GM18499 (cell line): ENCODE measurements at regions not wholly inside any gene's neighbourhood (a gene's known extent, or its start where the extent isn't known, plus 50 kb on each side); places are given as distances from the start of the nearest gene placed in this dataset.
"Not testable (repeated sequence)": the region's sequence is repeated elsewhere in the genome, so short reads cannot be mapped to it uniquely, and the experiment has no call there.

Experiments
- ATAC-seq: cut with Tn5 transposase; IDR thresholded peaks from one replicate; pipeline ENCODE4 v1.9.1; 2021; ENCODE audit warnings: moderate number of reproducible peaks; ENCODE audit not compliant: insufficient read depth, unreplicated experiment

DNA sequence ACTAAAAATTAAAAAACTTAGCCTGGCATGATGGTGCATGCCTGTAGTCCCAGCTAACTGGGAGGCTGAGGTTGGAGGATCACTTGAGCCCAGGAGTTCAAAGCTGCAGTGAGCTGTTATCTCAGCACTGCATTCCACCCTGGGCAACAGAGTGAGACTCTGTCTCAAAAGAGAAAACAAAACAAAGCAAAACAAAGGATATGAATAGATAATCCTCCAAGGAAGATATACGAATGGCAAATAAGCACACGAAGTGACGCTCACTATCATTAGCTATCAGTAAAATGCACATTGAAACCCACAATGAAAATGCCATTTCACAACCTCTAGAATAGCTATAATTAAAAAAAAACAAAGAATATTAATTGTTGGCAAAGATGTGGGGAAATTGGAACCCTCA, 386.2 kb upstream of the CCL2 start:
- no peak for ATAC-seq

GRCh38 chr17:33870936-33871335, 384.1 kb upstream of the CCL2 start:
- ATAC-seq = no peak

- ATAC-seq = no peak
Observed at GRCh38 chr17:33871720-33872540, 383.2 kb upstream of the CCL2 start.

DNA sequence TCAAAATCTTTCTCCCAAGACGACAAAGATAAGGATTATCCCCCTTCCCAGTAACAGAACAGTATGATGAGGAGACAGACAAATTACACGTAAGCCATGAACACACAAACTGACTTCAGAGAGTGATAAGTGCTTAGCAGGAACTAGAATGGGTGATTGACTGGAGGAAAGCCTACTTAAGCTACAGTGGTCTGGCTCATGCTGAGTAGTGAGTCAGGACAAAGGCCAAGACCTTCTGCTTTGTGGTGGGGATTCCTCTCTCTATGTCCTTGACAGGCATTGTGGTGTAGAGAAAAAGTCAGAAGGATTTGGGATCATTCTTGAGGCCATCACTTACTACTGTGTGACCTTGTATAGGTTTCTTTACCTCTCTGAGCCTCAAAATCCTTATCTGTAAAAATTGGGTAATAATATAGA, 381.9 kb upstream of the CCL2 start:
- no peak for ATAC-seq

GRCh38 chr17:33874617-33875060, 380.4 kb upstream of the CCL2 start:
- no peak for ATAC-seq

DNA sequence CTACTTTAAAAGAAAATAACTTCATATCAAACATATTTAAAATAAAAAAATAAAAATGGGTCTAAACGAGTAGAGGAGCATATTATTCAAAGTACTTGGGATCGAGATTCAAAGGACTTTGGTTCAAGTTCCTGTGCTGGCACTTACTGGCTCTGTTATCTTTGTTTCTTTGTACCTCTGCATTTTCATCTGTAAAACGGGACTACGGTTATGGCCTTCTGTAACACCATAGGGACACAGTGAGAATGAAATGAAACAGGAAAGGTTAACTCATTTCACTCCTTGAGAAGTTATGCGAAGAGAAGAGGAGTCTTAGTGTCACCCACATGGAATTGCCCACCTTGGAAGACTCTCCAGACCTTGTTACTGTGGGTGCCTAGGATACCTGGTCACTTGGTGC, 379.1 kb upstream of the CCL2 start:
- no peak for ATAC-seq

DNA sequence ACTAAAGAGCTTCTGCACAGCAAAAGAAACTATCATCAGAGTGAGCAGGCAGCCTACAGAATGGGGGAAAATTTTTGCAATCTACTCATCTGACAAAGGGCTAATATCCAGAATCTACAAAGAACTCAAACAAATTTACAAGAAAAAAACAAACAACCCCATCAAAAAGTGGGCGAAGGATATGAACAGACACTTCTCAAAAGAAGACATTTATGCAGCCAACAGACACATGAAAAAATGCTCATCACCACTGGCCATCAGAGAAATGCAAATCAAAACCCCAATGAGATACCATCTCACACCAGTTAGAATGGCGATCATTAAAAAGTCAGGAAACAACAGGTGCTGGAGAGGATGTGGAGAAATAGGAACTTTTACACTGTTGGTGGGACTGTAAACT, 372.8 kb upstream of the CCL2 start:
- ATAC-seq = not testable (repeated sequence)

DNA sequence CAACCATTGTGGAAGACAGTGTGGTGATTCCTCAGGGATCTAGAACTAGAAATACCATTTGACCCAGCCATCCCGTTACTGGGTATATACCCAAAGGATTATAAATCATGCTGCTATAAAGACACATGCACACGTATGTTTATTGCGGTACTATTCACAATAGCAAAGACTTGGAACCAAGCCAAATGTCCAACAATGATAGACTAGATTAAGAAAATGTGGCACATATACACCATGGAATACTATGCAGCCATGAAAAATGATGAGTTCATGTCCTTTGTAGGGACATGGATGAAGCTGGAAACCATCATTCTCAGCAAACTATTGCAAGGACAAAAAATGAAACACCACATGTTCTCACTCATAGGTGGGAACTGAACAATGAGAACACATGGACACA, 372.4 kb upstream of the CCL2 start:
- ATAC-seq = not testable (repeated sequence)

DNA sequence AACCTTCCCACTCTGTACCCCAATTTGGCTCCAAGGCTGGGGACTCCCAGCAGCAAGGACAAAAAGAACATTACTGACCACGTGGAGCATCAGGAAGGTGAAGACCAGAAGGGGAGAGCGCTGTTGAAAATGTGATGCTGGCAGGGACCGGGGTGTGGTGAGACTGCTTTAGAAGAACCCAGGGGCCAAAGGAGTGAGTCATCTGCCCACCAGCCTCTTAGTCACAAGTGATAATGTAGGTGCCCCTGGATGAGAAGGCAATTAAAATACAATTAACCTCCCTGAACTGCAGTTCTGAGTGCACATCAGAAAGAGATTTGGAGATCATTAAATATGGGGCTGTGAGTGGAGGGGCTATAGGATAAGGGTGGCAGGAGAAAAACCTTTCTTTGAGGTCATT, 366.6 kb upstream of the CCL2 start:
- ATAC-seq = no peak

DNA sequence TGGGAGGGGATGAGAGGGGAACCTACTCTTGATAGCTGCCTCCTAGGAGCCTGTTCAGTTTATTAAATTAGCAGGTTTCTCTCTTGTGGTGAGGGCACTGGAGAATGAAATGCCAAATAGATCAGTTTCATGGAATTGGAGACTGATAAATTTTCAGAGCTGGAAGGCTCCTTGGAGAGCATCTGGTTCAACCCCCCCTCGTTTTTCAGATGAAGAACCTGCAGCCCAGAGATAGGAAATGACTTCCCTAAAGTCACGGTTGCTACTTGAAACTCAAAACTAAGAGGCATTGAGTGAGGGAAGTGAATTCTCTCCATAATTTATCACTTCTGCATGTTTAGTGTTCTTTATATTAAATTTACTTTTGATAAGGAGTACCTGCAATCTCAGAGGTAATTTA, 366.0 kb upstream of the CCL2 start:
- ATAC-seq = no peak

DNA sequence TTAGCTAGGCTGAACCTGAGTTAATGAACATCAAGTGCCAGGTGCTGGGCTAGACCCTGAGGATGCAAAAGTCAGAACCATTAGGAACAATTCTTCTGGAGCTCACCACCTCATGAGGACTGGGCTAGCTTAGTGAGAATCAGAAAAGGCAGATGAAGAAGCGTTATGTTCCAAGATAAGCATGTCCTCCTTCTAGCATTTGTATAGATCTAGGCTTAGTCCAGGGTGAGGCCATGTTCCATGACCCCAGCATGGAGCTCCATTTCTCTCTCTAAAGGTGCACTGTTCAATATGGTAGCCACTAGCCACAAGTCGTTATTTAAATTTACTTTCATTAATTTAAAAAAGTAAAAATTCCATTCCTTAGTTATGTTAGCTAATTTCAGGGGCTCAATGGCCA, 365.3 kb upstream of the CCL2 start:
- ATAC-seq = no peak

DNA sequence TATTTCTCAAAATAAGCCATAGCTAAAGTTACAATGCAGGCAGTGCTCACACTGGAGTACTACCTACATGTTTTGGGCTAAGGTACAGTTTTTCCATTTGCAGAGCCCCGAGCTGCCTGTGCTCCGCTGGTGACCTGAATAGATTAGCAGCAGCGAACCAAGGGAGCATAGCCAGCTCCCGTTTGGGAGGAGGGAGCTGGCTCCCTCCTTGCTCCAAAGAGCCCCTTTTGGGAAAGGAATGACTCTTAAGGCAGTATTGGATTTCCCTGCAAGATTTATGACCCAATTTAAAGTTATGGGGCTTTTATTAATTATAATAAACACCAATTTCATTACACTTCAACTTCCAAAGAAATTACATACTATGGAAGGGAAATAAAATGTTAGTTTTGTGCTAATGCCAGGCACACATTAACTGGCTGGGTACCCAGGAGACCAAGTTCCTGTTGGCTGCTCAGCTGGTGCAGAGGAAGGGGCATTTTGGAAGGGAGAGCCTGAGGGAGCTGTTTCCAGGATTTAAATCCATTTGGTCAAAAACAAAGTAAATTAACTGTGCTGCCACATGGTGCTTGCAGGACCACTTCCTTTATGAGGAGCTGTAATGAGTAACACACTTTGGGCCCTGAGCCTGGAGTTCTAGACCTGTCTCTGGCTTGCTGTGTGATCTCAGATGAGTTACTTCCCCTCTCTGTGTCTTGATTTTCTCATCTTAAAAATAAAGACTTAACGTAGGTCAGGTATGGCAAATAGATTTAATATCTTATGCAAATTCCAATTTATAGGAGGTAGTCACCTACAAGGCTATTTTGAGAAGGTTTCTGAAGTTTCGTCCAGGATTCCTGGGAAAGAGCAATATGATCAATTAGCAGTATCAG, 362.1 kb upstream of the CCL2 start:
- ATAC-seq = no peak

GRCh38 chr17:33895491-33895890, 359.6 kb upstream of the CCL2 start:
- no peak for ATAC-seq

- ATAC-seq = no peak
Observed at GRCh38 chr17:33896263-33896662, 358.8 kb upstream of the CCL2 start.

DNA sequence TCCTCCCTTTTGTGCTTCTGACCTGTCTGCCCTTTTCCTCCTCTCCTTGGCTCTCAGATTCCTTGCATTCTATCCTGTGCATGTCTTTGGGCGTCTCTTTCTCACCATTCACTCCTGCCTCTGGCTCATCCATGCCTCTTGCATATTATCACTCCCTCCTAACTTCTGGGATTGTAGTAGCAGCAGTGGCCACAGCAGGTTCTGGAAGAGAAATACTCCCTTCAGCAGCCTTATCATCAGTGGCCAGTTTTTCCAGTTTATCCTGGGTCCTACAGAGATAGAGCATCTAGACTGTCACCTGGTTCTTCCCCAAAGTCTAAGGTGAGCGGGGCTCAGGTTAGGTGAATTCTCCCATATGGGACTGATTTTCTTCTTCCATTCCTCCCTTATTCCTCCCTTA, 354.0 kb upstream of the CCL2 start:
- ATAC-seq = no peak

DNA sequence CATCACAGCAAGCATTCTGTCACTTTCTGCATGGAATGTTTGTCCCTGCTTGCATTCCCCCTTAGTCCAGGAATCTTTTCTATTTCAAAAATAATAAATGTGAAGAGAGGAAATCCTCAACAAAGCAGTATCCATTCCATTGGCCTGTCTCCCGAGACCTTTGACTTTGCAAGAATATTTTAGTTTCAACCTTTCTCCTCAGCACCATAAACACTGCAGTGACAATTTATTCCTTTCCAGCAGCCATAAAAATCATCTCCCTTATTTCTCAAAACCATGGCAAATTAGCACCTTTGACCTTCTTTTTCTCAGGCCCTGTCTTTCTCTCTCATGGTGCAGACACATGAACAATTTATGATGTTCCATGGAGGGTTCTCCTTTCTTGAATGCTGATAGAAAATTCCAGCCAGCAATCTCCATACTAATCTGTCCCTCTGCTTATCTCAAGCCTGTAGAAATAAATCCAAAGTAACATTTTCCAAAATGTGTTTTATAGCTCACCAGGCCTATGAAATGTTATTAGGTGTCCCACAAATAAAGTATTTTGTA, 352.1 kb upstream of the CCL2 start:
- no peak for ATAC-seq

GRCh38 chr17:33904476-33904875, 350.6 kb upstream of the CCL2 start:
- ATAC-seq = no peak

DNA sequence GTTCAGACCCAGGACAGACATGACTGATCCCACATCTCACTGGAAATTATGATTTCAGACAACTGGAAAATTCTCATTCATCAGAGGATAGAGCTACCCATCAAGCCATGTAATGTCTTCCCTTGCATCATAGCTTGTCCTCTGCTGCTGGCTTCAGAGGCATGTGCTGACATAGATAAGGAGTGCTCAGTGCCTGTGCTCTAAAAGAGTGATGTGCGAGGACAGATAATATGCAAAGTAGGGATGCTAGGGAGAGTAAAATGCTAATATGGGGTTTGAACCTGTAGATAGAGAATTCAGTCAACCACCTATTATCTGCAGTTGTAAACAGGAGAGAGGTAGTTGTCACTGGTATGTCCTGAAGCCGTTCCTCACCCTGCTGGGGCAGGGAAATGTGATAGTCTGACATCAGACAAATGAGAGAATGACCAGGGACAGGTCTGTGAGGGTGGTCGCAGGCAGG, 349.7 kb upstream of the CCL2 start:
- ATAC-seq = no peak

GRCh38 chr17:33908363-33909064, 346.6 kb upstream of the CCL2 start:
- ATAC-seq = no peak

GRCh38 chr17:33910200-33910857, 344.8 kb upstream of the CCL2 start:
- ATAC-seq = no peak
